ENCODE measurements at regions not wholly inside any gene's neighbourhood (a gene's known extent, or its start where the extent isn't known, plus 50 kb on each side); places are given as distances from the start of the nearest gene placed in this dataset.

- TF ChIP-seq CTCF (IDR thresholded peaks at IDR 0.05; ENCODE audit: low read depth, low read length) (no peak), EZH2phosphoT487 (IDR thresholded peaks at IDR 0.05; ENCODE audit: low read depth) (no peak)
Observed at GRCh38 chr6:91303326-91303725, 716.5 kb upstream of the MAP3K7 start.

Measured in OCI-LY3 (cell line).